ENCODE measurements at regions not wholly inside any gene's neighbourhood (a gene's known extent, or its start where the extent isn't known, plus 50 kb on each side); places are given as distances from the start of the nearest gene placed in this dataset.

DNA sequence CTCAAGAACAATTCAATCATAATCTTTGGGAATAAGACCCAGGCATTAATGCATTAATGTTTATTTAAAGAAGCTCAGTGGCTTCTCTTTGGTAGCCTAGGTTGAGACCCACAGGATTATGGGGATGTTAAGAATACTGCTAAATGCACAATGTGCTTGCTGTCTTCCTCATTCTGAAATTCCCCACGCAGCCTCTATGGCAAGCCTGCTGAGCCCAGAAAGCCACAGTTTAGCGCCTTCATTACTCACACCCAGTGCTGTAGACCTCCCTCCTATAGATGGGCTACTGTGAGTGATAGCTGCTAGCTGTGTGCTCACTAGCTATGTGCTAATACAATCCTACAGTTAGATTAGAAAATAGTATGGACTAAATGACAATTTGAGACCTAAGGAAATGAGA, 90.6 kb downstream of the TNFSF13B start:
- Histone ChIP-seq H3K4me1 (ENCODE audit: control insufficient read depth, insufficient read depth, low read length, poor library complexity, severe bottlenecking) (no peaks in the 10 kb centered on the region), H3K36me3 (ENCODE audit: control insufficient read depth, insufficient read depth, low read length) (no peaks in the 10 kb centered on the region), H3K27ac (ENCODE audit: low read depth, low read length, severe bottlenecking) (no peak overlapping the region), H3K4me3 (ENCODE audit: extremely low read depth, insufficient read depth, low read length, poor library complexity, severe bottlenecking) (no peak overlapping the region), H3K9me3 (ENCODE audit: control insufficient read depth, low read length) (no peaks in the 10 kb centered on the region)
- no CpG with 5 or more reads among the region's 2 CpGs for WGBS, 2 experiments (ENCODE audit: insufficient coverage in 2 of 2)

DNA sequence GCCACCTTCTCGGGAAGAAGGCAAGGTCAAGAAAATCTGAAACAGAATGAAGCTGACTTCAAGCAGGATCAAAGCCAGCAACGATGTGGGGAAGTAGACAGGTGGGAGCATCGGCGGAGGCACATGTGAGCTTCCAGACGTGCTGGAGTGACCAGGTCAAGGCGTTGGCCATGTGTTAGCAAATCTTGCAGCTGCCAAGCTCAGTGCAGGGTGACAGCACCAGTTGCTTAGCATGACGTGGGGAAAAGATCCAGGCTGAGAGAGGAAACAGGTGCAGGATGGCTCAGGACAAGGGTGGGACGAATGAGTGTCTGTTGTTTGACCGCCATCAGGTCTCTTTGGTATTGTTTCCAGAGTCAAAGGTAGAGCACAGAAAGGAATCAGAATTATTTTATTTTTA, 92.3 kb downstream of the TNFSF13B start:
- no peaks in the 10 kb centered on the region for H3K36me3 ChIP-seq (ENCODE audit: control insufficient read depth, insufficient read depth, low read length)
- H3K27ac ChIP-seq (ENCODE audit: low read depth, low read length, severe bottlenecking) = no peak overlapping the region
- H3K4me3 ChIP-seq (ENCODE audit: extremely low read depth, insufficient read depth, low read length, poor library complexity, severe bottlenecking) = no peak overlapping the region
- no peaks in the 10 kb centered on the region for H3K9me3 ChIP-seq (ENCODE audit: control insufficient read depth, low read length)
- 89 to 92% methylated on average over 7 to 8 of the region's 9 CpGs for WGBS, 2 experiments (ENCODE audit: insufficient coverage in 2 of 2)
- no peaks in the 10 kb centered on the region for H3K4me1 ChIP-seq (ENCODE audit: control insufficient read depth, insufficient read depth, low read length, poor library complexity, severe bottlenecking)

DNA sequence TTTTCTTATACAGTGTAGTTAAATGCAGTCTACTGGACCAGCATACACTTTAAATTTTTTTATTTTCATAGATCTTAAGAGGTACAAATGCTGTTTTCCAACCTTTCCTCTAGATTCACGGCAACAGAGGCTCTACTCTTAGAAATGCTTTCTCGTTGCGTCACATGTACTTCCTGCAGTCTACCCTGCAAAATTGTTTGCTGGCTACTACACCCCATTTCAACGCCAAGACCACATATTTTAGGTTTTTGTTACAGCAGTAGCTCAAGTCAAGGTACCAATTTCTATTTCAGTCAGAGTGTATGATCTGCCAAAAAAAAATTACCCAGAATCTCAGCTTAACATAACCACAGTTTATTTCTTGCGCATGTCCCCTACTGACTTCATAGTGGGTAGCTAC, 94.1 kb downstream of the TNFSF13B start:
- Histone ChIP-seq H3K36me3 (ENCODE audit: control insufficient read depth, insufficient read depth, low read length) (no peaks in the 10 kb centered on the region), H3K4me1 (ENCODE audit: control insufficient read depth, insufficient read depth, low read length, poor library complexity, severe bottlenecking) (no peaks in the 10 kb centered on the region), H3K27ac (ENCODE audit: low read depth, low read length, severe bottlenecking) (no peak overlapping the region), H3K4me3 (ENCODE audit: extremely low read depth, insufficient read depth, low read length, poor library complexity, severe bottlenecking) (no peak overlapping the region), H3K9me3 (ENCODE audit: control insufficient read depth, low read length) (no peaks in the 10 kb centered on the region)
- WGBS, 2 experiments (ENCODE audit: insufficient coverage in 2 of 2) = 94 to 98% methylated on average over 5 of the region's 5 CpGs

DNA sequence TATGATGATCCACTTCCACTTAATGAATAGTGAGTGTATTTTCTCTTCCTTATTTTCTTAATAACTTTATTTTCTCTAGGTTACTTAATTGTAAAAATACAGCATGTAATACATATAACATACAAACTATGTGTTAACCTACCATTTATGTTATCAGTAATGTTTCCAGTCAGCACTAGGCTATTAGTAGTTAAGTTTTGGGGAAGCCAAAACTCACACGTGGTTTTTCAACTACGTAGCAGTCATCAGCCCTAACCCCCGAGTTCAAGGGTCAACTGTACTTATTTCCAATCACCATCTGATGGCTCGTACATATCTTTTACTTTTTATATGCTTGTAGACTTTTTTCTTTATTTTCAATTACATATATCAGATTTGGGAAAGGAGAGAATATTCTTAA, 95.7 kb downstream of the TNFSF13B start:
- no peak overlapping the region for H3K4me3 ChIP-seq (ENCODE audit: extremely low read depth, insufficient read depth, low read length, poor library complexity, severe bottlenecking)
- H3K36me3 ChIP-seq (ENCODE audit: control insufficient read depth, insufficient read depth, low read length) = no peaks in the 10 kb centered on the region
- H3K9me3 ChIP-seq (ENCODE audit: control insufficient read depth, low read length) = no peaks in the 10 kb centered on the region
- no peaks in the 10 kb centered on the region for H3K4me1 ChIP-seq (ENCODE audit: control insufficient read depth, insufficient read depth, low read length, poor library complexity, severe bottlenecking)
- 87% methylated on average over 2 of the region's 4 CpGs; no CpG with 5 or more reads in 1 of the 2 experiments for WGBS, 2 experiments (ENCODE audit: insufficient coverage in 2 of 2)
- H3K27ac ChIP-seq (ENCODE audit: low read depth, low read length, severe bottlenecking) = no peak overlapping the region

DNA sequence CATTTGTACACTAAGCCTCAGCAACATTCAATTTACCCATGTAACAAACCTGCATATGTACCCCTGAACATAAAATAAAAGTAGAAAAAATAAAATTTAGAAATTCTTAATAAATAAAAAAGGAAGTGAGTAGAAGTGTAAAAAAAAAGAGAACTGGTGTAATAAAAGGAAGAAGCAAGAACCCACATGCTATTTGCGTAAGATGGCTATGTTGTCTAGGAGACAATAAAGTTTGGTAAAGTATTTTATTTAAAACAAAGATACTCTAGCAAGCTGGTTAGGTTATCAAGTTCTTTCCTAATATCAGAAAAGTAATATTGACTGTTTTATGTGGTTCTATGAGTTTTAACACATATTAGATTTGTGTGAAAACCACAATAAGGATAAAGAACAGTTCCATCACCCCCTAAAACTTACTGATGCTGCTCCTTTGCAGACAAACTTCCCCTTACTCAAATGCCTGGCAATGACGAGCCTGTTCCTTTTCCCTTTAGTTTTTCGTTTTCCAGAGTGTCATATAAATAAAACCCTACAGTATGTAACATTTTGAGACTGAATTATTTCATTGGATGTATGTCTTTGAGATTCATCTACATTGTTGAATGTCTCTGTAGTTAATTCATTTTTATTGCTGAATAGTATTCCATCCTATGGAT, 98.9 kb downstream of the TNFSF13B start:
- no peaks in the 10 kb centered on the region for H3K36me3 ChIP-seq (ENCODE audit: control insufficient read depth, insufficient read depth, low read length)
- no peaks in the 10 kb centered on the region for H3K9me3 ChIP-seq (ENCODE audit: control insufficient read depth, low read length)
- no peaks in the 10 kb centered on the region for H3K4me1 ChIP-seq (ENCODE audit: control insufficient read depth, insufficient read depth, low read length, poor library complexity, severe bottlenecking)
- H3K4me3 ChIP-seq (ENCODE audit: extremely low read depth, insufficient read depth, low read length, poor library complexity, severe bottlenecking) = no peak overlapping the region
- 100% methylated on average over 1 of the region's 3 CpGs; no CpG with 5 or more reads in 1 of the 2 experiments for WGBS, 2 experiments (ENCODE audit: insufficient coverage in 2 of 2)
- no peak overlapping the region for H3K27ac ChIP-seq (ENCODE audit: low read depth, low read length, severe bottlenecking)

DNA sequence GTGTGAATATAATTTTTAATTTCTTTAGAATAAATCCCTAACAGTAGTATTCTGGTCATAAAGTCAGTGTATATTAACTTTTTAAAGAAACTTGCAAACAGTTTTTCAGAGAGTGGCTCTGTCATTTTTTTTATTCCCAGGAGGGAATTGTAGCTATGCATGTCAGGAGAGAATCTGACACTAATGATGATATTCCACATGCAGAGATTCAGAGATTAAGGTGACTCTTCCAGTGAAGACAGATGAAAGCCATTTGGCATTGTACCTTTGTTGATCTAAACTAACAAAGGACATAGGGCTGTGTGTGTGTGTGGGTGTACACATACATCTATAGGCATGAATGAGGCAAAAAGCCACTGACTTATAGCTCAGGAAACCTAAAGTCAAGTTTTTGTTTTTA, 99.9 kb downstream of the TNFSF13B start:
- Histone ChIP-seq H3K4me1 (ENCODE audit: control insufficient read depth, insufficient read depth, low read length, poor library complexity, severe bottlenecking) (no peaks in the 10 kb centered on the region), H3K4me3 (ENCODE audit: extremely low read depth, insufficient read depth, low read length, poor library complexity, severe bottlenecking) (no peak overlapping the region), H3K27ac (ENCODE audit: low read depth, low read length, severe bottlenecking) (no peak overlapping the region), H3K9me3 (ENCODE audit: control insufficient read depth, low read length) (no peaks in the 10 kb centered on the region), H3K36me3 (ENCODE audit: control insufficient read depth, insufficient read depth, low read length) (no peaks in the 10 kb centered on the region)

DNA sequence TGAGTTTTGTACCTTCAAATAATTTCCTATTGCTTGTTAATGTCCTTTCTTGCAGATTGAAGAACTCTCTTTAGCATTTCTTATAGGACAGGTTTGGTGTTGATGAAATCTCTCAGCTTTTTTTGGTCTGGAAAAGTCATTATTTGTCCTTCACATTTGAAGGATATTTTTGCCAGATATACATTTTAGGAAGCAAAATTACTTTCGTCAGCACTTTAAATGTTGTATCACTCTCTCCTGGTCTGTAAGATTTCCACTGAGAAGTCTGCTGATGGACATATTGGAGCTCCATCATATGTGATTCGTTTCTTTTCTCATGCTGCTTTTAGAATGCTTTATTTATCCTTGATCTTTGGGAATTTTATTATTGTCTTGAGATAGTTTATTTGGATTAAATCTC, 105.5 kb downstream of the TNFSF13B start:
- H3K4me1 ChIP-seq (ENCODE audit: control insufficient read depth, insufficient read depth, low read length, poor library complexity, severe bottlenecking) = peaks cover 4% of the 10 kb centered on the region
- no peaks in the 10 kb centered on the region for H3K9me3 ChIP-seq (ENCODE audit: control insufficient read depth, low read length)
- no peak overlapping the region for H3K4me3 ChIP-seq (ENCODE audit: extremely low read depth, insufficient read depth, low read length, poor library complexity, severe bottlenecking)
- no CpG with 5 or more reads among the region's 2 CpGs for WGBS, 2 experiments (ENCODE audit: insufficient coverage in 2 of 2)
- no peaks in the 10 kb centered on the region for H3K36me3 ChIP-seq (ENCODE audit: control insufficient read depth, insufficient read depth, low read length)
- no peak overlapping the region for H3K27ac ChIP-seq (ENCODE audit: low read depth, low read length, severe bottlenecking)

DNA sequence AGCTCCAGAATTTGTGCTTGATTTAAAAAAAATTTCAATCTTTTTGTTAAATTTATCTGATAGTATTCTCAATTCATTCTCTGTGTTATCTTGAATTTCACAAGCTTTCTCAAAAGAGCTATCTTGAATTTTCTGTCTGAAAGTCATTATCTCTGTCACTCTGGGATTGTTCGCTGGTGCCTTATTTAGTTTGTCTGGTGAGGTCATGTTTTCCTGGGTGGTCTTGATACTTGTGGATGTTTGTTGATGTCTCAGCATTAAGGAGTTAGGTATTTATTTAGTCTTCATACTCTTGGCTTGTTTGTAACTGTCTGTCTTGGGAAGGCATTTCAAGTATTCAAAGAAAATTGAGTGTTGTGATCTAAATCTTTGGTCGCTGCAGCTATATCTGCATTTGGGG, 106.3 kb downstream of the TNFSF13B start:
- no peak overlapping the region for H3K4me3 ChIP-seq (ENCODE audit: extremely low read depth, insufficient read depth, low read length, poor library complexity, severe bottlenecking)
- no peaks in the 10 kb centered on the region for H3K36me3 ChIP-seq (ENCODE audit: control insufficient read depth, insufficient read depth, low read length)
- WGBS, 2 experiments (ENCODE audit: insufficient coverage in 2 of 2) = 73 to 100% methylated on average over 1 to 2 of the region's 2 CpGs
- peaks cover 4% of the 10 kb centered on the region for H3K4me1 ChIP-seq (ENCODE audit: control insufficient read depth, insufficient read depth, low read length, poor library complexity, severe bottlenecking)
- H3K27ac ChIP-seq (ENCODE audit: low read depth, low read length, severe bottlenecking) = no peak overlapping the region
- no peaks in the 10 kb centered on the region for H3K9me3 ChIP-seq (ENCODE audit: control insufficient read depth, low read length)

DNA sequence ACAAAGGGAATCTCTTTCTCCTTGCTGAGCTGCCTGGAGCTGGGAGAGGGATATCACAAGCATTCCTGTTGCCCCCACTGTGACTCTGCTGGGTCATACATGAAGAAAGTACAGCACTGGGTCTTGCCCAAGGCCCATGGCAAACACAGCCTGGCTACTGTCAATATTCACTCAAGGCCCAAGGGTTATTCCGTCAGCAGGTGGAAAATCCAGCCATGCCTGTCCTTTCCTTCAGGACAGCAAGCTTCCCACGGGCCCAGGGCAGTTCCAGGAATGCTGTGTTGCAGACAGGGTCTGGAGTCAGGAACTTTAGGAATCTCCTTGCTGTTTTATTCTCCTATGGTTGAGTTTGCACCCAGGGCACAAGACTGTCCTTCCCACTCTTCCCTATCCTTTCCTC, 106.8 kb downstream of the TNFSF13B start:
- WGBS, 2 experiments (ENCODE audit: insufficient coverage in 2 of 2) = 90 to 100% methylated on average over 1 to 2 of the region's 2 CpGs
- Histone ChIP-seq H3K9me3 (ENCODE audit: control insufficient read depth, low read length) (no peaks in the 10 kb centered on the region), H3K36me3 (ENCODE audit: control insufficient read depth, insufficient read depth, low read length) (no peaks in the 10 kb centered on the region), H3K4me3 (ENCODE audit: extremely low read depth, insufficient read depth, low read length, poor library complexity, severe bottlenecking) (no peak overlapping the region), H3K4me1 (ENCODE audit: control insufficient read depth, insufficient read depth, low read length, poor library complexity, severe bottlenecking) (peaks cover 4% of the 10 kb centered on the region), H3K27ac (ENCODE audit: low read depth, low read length, severe bottlenecking) (no peak overlapping the region)

DNA sequence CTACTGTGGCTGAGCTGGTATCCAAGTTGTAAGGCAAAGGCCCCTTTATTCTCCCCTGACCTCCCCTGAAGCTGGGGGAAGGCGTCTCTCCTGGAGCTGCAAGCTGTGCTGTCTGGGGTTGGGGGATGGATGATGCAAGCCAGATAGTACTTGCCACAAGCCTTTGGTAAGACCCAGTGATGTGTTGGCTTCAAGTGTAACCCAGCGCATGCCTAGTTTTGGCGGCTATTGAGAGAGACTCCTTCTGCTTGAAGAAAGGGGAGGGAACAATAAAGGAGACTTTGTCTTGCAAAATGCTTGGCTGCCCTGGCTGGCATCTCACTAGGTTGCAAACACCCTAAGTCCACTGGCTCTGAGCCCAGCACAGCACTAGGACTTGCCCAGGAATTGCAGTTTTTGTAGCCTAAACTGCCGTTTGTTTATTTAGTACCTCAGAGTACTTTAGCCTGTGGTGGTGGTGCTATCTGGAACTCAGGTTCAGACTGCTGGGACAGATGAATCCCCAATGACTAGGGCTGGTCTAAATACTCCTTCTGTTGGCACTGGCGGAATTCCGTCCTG, 108.2 kb downstream of the TNFSF13B start:
- 89 to 93% methylated on average over 5 of the region's 6 CpGs for WGBS, 2 experiments (ENCODE audit: insufficient coverage in 2 of 2)
- Histone ChIP-seq H3K4me1 (ENCODE audit: control insufficient read depth, insufficient read depth, low read length, poor library complexity, severe bottlenecking) (peaks cover 4% of the 10 kb centered on the region), H3K9me3 (ENCODE audit: control insufficient read depth, low read length) (no peaks in the 10 kb centered on the region), H3K36me3 (ENCODE audit: control insufficient read depth, insufficient read depth, low read length) (no peaks in the 10 kb centered on the region), H3K27ac (ENCODE audit: low read depth, low read length, severe bottlenecking) (no peak overlapping the region), H3K4me3 (ENCODE audit: extremely low read depth, insufficient read depth, low read length, poor library complexity, severe bottlenecking) (no peak overlapping the region)

DNA sequence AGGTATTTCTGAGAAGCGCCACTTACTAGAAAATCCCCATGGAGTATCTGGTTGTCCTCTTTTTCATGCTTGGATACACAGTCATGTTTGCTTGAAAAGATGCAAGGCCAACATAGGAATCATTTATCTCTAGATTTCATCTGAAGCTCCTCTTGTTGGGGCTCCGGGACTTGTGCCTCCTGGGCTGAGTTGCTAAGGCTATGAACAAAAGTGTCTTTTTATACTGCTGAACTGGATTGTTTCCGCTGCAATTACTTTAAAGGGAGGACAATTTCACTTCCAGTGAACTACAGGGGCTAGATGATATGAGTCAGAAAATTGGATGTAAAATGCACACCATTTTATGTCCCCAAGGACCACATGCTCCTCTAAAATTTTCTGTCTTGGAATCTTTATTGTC, 114.1 kb downstream of the TNFSF13B start:
- Histone ChIP-seq H3K4me1 (ENCODE audit: control insufficient read depth, insufficient read depth, low read length, poor library complexity, severe bottlenecking) (no peaks in the 10 kb centered on the region), H3K36me3 (ENCODE audit: control insufficient read depth, insufficient read depth, low read length) (no peaks in the 10 kb centered on the region), H3K9me3 (ENCODE audit: control insufficient read depth, low read length) (no peaks in the 10 kb centered on the region), H3K27ac (ENCODE audit: low read depth, low read length, severe bottlenecking) (no peak overlapping the region), H3K4me3 (ENCODE audit: extremely low read depth, insufficient read depth, low read length, poor library complexity, severe bottlenecking) (no peak overlapping the region)
- WGBS, 2 experiments (ENCODE audit: insufficient coverage in 2 of 2) = 87 to 92% methylated on average over 2 to 3 of the region's 3 CpGs

All from mesodermal cell (in vitro differentiated cells).